ENCODE measurements at regions not wholly inside any gene's neighbourhood (a gene's known extent, or its start where the extent isn't known, plus 50 kb on each side); places are given as distances from the start of the nearest gene placed in this dataset.
A peak's percentile ranks its signal among the peaks of the same experiment; 100 is the strongest.

- intact Hi-C loops (cut with micrococcal nuclease): no loop called here
- Histone ChIP-seq H4K91ac (ENCODE audit: insufficient read depth, low read depth, low read length) (no peak overlapping the region), H3K56ac (ENCODE audit: extremely low read depth, insufficient read depth, low read length) (no peak overlapping the region), H4K8ac (ENCODE audit: low read depth in 2 of 2, low read length in 2 of 2) (no peak overlapping the region), H3K4me3 (ENCODE audit: insufficient read depth, low read depth, low read length) (no peak overlapping the region), H3K27ac (ENCODE audit: insufficient read depth, low read length) (no peak overlapping the region), H2BK5ac (ENCODE audit: low read depth, low read length, poor library complexity, severe bottlenecking) (no peak overlapping the region), H3K18ac (ENCODE audit: low read depth, low read length) (no peak overlapping the region), H2BK15ac (ENCODE audit: low read depth, low read length) (no peak overlapping the region), H3K9me1 (ENCODE audit: insufficient read depth, low read length) (no peaks in the 10 kb centered on the region), H2AK9ac (replicated peaks; ENCODE audit: low read depth, low read length, poor library complexity) (no peak overlapping the region), H3K4me1 (ENCODE audit: control insufficient read depth, insufficient read depth, low read length) (no peaks in the 10 kb centered on the region), H2AFZ (replicated peaks; ENCODE audit: low read length, poor library complexity) (no peak overlapping the region), H3K36me3 (ENCODE audit: control insufficient read depth, insufficient read depth, low read length) (no peaks in the 10 kb centered on the region), H3K4me2 (ENCODE audit: low read depth, low read length) (no peak overlapping the region), H3K4ac (ENCODE audit: low read depth, low read length) (no peak overlapping the region), H2BK20ac (ENCODE audit: low read depth, low read length) (no peak overlapping the region), H2AK5ac (ENCODE audit: low read depth, low read length) (no peak overlapping the region), H3K27me3 (ENCODE audit: control insufficient read depth, insufficient read depth, low read length) (no peaks in the 10 kb centered on the region; the same call in 1 of the 2 replicates), H3K23ac (ENCODE audit: low read depth, low read length) (no peak overlapping the region), H2BK120ac (ENCODE audit: low read depth, low read length) (no peak overlapping the region), H4K20me1 (ENCODE audit: insufficient read depth, low read length) (no peaks in the 10 kb centered on the region), H3K9ac (ENCODE audit: low read depth, low read length) (no peak overlapping the region), H3K14ac (replicated peaks; ENCODE audit: low read depth, low read length) (no peak overlapping the region), H4K5ac (ENCODE audit: low read depth, low read length) (no peak overlapping the region), H3K9me3 (ENCODE audit: control insufficient read depth, insufficient read depth, low read length) (no peaks in the 10 kb centered on the region), H3K79me1 (ENCODE audit: low read depth in 1 of 2, low read length in 2 of 2) (no peaks in the 10 kb centered on the region)
- TF ChIP-seq NFE2L2 (IDR thresholded peaks at IDR 0.05; ENCODE audit: low read depth, low read length) (no peak), MAFK (IDR thresholded peaks at IDR 0.05; ENCODE audit: low read depth, low read length) (no peak), SMC3 (IDR thresholded peaks at IDR 0.05; ENCODE audit: low read depth, low read length) (no peak), POLR2A (IDR thresholded peaks at IDR 0.05; ENCODE audit: low read depth, low read length) (no peak), BHLHE40 (IDR thresholded peaks at IDR 0.05; ENCODE audit: low read depth, low read length) (no peak), MAZ (IDR thresholded peaks at IDR 0.05; ENCODE audit: borderline replicate concordance, low read depth, low read length) (no peak), RFX5 (IDR thresholded peaks at IDR 0.05; ENCODE audit: low read depth, low read length) (no peak), USF2 (IDR thresholded peaks at IDR 0.05; ENCODE audit: low read depth, low read length) (no peak), ELK1 (IDR thresholded peaks at IDR 0.05; ENCODE audit: borderline replicate concordance, low read depth, low read length) (no peak), FOS (IDR thresholded peaks at IDR 0.05; ENCODE audit: low read depth, low read length) (no peak), MXI1 (IDR thresholded peaks at IDR 0.05; ENCODE audit: borderline replicate concordance, low read depth, low read length) (no peak), CTCF (conservative IDR thresholded peaks at IDR 0.05; ENCODE audit: low read depth, low read length) (no peak)
- dilution Hi-C loops (cut with HindIII; ENCODE audit: low sequenced_read_pairs, unreplicated experiment): no loop called here
- peak; percentile 22 for DNase-seq
- ATAC-seq (ENCODE audit: low read depth): no peak
- ChIA-PET CTCF (interaction anchor here (0.6 kb wide), 2 partner anchors 154 to 297 kb away, joined by 3 read pairs; no protein-coding TSS in a partner anchor), POLR2A (ENCODE audit: unreplicated experiment) (interaction anchor here (0.6 kb wide), 1 partner anchor 21 kb away, joined by 3 read pairs; no protein-coding TSS in a partner anchor)
- in situ Hi-C loops (cut with MboI; ENCODE audit: low sequenced_read_pairs): no loop called here
- WGBS, 2 experiments (ENCODE audit: extremely low coverage in 2 of 2, insufficient read length in 1 of 2): 72% methylated on average over 4 of the region's 6 CpGs; no CpG with 5 or more reads in 1 of the 2 experiments
- no TSS peak for BruUV-seq (replicated peaks)
Measured at GRCh38 chr20:10954137-10954840, 280.5 kb upstream of the JAG1 start.
